GM12801 (cell line): ENCODE measurements at regions not wholly inside any gene's neighbourhood (a gene's known extent, or its start where the extent isn't known, plus 50 kb on each side); places are given as distances from the start of the nearest gene placed in this dataset.

Experiments
- TF ChIP-seq, protein P1 (sequence below): IDR thresholded peaks from one replicate; pipeline ENCODE4 v1.5.1; 2011; ENCODE audit warnings: control low read depth; ENCODE audit not compliant: insufficient read length; ENCODE audit errors: extremely low read depth

DNA sequence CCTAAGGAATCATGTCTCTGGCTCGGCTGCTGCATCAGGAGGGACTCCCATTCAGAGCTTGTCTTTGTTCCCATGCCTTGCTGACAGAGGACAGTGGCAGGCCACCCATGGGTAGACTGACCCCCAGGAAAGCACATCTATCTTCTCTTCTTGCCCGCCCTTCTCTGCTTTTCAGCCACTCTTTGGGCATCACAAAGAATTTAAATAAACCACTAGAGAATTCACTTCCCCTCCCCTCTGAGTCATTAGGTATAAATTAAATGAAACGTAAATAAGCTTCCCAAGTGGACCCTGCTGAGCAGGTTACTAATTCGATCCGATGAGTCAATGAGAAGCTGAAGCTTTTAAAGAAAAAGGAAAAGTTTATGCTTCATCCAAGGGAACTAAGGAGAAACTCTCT is 97.0 kb downstream of the DRD1 start:
- TF ChIP-seq, protein P1, sequence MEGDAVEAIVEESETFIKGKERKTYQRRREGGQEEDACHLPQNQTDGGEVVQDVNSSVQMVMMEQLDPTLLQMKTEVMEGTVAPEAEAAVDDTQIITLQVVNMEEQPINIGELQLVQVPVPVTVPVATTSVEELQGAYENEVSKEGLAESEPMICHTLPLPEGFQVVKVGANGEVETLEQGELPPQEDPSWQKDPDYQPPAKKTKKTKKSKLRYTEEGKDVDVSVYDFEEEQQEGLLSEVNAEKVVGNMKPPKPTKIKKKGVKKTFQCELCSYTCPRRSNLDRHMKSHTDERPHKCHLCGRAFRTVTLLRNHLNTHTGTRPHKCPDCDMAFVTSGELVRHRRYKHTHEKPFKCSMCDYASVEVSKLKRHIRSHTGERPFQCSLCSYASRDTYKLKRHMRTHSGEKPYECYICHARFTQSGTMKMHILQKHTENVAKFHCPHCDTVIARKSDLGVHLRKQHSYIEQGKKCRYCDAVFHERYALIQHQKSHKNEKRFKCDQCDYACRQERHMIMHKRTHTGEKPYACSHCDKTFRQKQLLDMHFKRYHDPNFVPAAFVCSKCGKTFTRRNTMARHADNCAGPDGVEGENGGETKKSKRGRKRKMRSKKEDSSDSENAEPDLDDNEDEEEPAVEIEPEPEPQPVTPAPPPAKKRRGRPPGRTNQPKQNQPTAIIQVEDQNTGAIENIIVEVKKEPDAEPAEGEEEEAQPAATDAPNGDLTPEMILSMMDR: no peak

DNA sequence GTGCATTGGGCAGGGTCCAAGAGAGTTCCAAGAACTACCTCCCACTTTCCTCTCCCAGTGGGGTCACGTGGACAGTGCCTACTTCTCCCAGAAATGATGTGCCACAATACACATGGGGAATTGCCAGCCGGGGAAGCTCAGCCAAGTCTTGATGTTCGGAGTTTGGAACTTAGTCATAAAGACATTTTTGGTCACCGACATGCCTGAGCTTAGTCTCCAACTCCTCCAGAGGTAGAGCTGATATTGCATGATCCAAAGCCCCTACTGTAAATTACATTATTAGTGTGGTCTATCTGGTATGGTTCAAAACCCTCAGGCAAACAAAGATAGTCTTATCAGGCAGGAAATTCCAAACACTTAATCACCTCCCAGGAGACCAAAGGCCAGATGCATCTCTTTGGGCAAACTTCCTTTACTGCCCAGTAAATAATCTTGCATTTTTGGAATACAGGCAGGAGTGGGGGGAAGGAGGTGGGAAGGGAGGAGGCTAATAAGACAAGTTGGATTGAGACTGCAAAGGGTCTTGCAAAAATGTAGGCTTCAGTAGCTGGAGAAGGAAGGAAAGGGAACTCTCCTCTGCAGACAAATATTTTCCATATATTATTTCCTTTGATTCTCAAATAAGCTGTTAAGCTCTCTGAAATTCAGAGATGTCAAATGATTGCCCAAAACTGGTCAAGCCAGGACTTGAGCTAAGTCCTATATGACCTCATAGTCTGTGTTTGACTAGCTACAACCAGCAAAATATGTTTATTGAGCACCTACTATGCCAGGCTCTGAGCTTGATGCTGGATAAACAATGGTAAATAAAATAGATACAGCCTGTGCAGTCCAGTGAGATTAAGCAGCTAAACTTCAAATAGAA is 99.4 kb downstream of the DRD1 start:
- TF ChIP-seq, protein P1: no peak

DNA sequence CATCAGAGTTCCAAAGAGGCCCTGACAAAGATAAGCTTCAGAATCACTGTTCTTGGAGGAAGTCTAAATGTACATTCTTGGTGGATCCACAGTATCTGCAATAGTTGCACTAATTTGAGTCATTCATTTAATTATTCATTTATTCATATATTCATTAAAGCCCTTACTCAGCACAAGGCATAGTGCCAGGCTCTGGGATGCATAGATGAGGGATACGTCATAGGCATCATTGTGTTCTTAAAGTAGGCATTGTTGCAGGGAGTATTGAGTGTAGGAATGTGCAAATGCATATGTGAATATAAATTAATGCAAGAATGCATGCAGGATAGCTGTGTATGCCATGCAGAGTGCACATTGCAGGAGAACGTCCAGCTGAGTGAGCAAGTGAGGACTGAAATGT is 100.7 kb downstream of the DRD1 start:
- TF ChIP-seq, protein P1: no peak

DNA sequence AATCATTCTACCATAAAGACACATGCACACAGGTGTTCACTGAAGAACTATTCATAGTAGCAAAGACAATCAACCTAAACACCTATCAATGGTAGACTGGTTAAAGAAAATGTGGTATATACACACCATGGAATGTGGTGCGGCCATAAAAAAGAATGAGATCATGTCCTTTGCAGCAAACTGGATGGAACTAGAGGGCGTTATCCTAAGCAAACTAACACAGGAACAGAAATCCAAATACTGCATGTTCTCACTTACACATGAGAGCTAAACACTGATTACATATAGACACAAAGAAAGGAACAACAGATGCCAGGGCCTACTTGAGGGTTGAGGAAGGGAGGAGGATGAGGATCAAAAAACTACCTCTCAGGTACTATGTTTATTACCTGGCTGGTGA is 103.8 kb downstream of the DRD1 start:
- TF ChIP-seq, protein P1: no peak

DNA sequence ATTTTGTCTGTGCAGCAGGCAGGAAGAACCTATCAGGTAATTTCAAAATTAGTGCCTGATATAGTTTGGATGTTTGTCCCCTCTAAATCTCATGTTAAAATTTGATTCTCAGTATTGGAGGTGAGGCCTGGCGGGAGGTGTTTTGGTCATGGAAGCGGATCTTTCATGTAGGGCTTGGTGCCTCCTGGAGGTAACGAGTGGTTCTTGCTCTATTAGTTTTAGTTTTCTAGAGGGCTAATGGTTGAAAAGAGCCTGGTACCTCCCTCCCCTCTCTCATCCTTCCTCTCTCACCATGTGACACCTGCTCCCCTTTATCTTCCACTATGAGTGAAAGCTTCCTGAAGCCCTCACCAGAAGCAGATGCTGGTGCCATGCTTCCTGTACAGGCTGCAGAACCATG is 106.3 kb downstream of the DRD1 start:
- TF ChIP-seq, protein P1: no peak

DNA sequence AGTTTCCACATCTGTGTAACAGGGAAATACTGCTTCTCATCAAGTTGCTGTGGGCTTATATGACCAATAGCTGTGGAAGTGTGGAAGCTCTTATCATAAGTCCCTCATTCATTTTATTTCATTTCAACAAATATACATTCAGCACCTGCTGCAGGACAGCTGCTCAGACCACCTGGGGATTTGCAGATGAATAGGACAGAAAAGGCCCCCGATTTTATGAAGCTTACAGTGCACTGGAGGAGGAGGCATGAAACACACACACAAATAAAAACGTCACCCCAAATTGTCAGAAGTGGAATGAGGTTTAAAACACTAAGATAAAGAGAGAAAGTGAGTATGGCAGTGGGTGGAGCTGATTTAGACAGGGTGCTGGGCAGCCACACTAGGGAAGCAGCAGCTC is 107.2 kb downstream of the DRD1 start:
- TF ChIP-seq, protein P1: no peak

DNA sequence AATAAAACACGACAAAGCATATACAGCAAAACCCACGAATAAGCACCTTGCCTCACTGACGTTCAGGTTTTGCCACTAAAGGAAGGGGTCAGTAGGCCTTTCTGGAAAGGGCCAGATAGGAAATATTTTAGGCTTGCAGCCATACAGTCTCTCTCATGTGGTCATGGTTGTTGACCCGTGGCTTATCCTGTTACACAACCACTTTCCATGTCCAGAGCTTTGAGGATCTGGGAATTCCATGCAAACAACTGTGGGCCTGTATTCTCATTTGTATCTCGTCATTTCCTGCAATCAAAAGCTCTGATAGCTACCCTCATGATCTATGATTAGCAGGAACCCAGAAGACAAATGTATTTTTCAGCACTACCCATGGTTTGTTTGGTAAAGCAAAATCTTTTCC is 108.3 kb downstream of the DRD1 start:
- TF ChIP-seq, protein P1: no peak

DNA sequence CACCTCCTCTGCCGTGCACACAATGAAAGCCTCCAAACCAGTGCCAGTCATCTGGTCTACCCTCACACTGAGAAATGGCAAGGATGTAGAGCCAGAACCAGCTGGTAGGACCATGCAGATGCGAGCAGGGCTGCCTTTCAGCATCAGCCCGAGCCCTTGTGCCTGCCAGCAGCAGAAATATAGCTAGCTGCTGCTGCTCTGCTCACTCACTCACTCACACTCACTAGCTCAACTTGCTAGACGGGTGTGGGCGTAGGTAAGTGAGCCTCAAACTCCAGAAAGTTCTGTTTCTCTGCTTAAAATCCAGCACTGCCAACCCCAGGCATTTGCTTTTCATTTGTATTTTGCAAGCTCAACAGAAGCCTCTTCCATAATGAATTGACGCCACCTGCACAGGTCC is 114.0 kb downstream of the DRD1 start:
- TF ChIP-seq, protein P1: no peak
